KOPT-K1 (cell line): ENCODE measurements at regions not wholly inside any gene's neighbourhood (a gene's known extent, or its start where the extent isn't known, plus 50 kb on each side); places are given as distances from the start of the nearest gene placed in this dataset.
"Not testable (repeated sequence)": the region's sequence is repeated elsewhere in the genome, so short reads cannot be mapped to it uniquely, and the experiment has no call there.

Experiments
- H3K27ac ChIP-seq: fragments of 200-600 bp; sonication (generic); 2 replicates; pipeline ENCODE4 v1.5.1; 2016; ENCODE audit warnings: antibody characterized with exemption, mild to moderate bottlenecking, low read depth, low read length; ENCODE audit not compliant: poor library complexity, severe bottlenecking
- H3K36me3 ChIP-seq: fragments of 200-600 bp; sonication (generic); 2 replicates; pipeline ENCODE4 v1.5.1; 2017; ENCODE audit warnings: antibody characterized with exemption, mild to moderate bottlenecking, low read length, moderate library complexity; ENCODE audit not compliant: insufficient read depth
- H3K9me3 ChIP-seq: fragments of 200-600 bp; sonication (generic); 2 replicates; pipeline ENCODE4 v1.5.1; 2017; ENCODE audit warnings: antibody characterized with exemption, low read length, mild to moderate bottlenecking; ENCODE audit not compliant: insufficient read depth, poor library complexity, severe bottlenecking

GRCh38 chr13:104650431-104650830 lies 1584.2 kb upstream of the SLC10A2 start:
- H3K9me3 ChIP-seq, result no peaks in the 10 kb centered on the region
- no peaks in the 10 kb centered on the region for H3K36me3 ChIP-seq
- H3K27ac ChIP-seq, result no peak overlapping the region

GRCh38 chr13:104648291-104648690 lies 1582.1 kb upstream of the SLC10A2 start:
- Histone ChIP-seq H3K9me3 (no peaks in the 10 kb centered on the region), H3K36me3 (no peaks in the 10 kb centered on the region), H3K27ac (no peak overlapping the region)

GRCh38 chr13:104645786-104646185 lies 1579.6 kb upstream of the SLC10A2 start:
- Histone ChIP-seq H3K27ac (no peak overlapping the region), H3K36me3 (no peaks in the 10 kb centered on the region), H3K9me3 (no peaks in the 10 kb centered on the region)

- no peaks in the 10 kb centered on the region for H3K9me3 ChIP-seq
- no peak overlapping the region for H3K27ac ChIP-seq
- H3K36me3 ChIP-seq, result no peaks in the 10 kb centered on the region
Observed at GRCh38 chr13:104641309-104641708, 1575.1 kb upstream of the SLC10A2 start.

GRCh38 chr13:104635879-104636278 lies 1569.7 kb upstream of the SLC10A2 start:
- Histone ChIP-seq H3K36me3 (no peaks in the 10 kb centered on the region), H3K27ac (no peak overlapping the region), H3K9me3 (no peaks in the 10 kb centered on the region)

- Histone ChIP-seq H3K27ac (no peak overlapping the region), H3K36me3 (no peaks in the 10 kb centered on the region), H3K9me3 (no peaks in the 10 kb centered on the region)
Observed at GRCh38 chr13:104634016-104634415, 1567.8 kb upstream of the SLC10A2 start.

GRCh38 chr13:104632736-104633135 lies 1566.5 kb upstream of the SLC10A2 start:
- Histone ChIP-seq H3K36me3 (no peaks in the 10 kb centered on the region), H3K9me3 (no peaks in the 10 kb centered on the region), H3K27ac (no peak overlapping the region)

- Histone ChIP-seq H3K36me3 (no peaks in the 10 kb centered on the region), H3K9me3 (no peaks in the 10 kb centered on the region), H3K27ac (no peak overlapping the region)
Observed at GRCh38 chr13:104625201-104625600, 1559.0 kb upstream of the SLC10A2 start.

GRCh38 chr13:104616990-104617389 lies 1550.8 kb upstream of the SLC10A2 start:
- Histone ChIP-seq H3K27ac (no peak overlapping the region), H3K36me3 (no peaks in the 10 kb centered on the region), H3K9me3 (peaks cover 20% of the 10 kb centered on the region)

- Histone ChIP-seq H3K9me3 (peaks cover 20% of the 10 kb centered on the region), H3K36me3 (no peaks in the 10 kb centered on the region), H3K27ac (no peak overlapping the region)
Observed at GRCh38 chr13:104614361-104615145, 1548.3 kb upstream of the SLC10A2 start.

GRCh38 chr13:104608331-104608730 lies 1542.1 kb upstream of the SLC10A2 start:
- H3K9me3 ChIP-seq, result no peaks in the 10 kb centered on the region
- no peak overlapping the region for H3K27ac ChIP-seq
- no peaks in the 10 kb centered on the region for H3K36me3 ChIP-seq

GRCh38 chr13:104605435-104605834 lies 1539.2 kb upstream of the SLC10A2 start:
- not testable (repeated sequence) for H3K9me3 ChIP-seq, H3K36me3 ChIP-seq

GRCh38 chr13:104597546-104598180 lies 1531.4 kb upstream of the SLC10A2 start:
- H3K36me3 ChIP-seq, result no peaks in the 10 kb centered on the region
- no peak overlapping the region for H3K27ac ChIP-seq
- no peaks in the 10 kb centered on the region for H3K9me3 ChIP-seq

More at GRCh38 chr13:104605435-104605834, 1539.2 kb upstream of the SLC10A2 start:
- not testable (repeated sequence) for H3K27ac ChIP-seq

GRCh38 chr13:104595511-104595910 lies 1529.3 kb upstream of the SLC10A2 start:
- H3K9me3 ChIP-seq, result no peaks in the 10 kb centered on the region
- H3K36me3 ChIP-seq, result no peaks in the 10 kb centered on the region
- H3K27ac ChIP-seq, result no peak overlapping the region

GRCh38 chr13:104594806-104595205 lies 1528.6 kb upstream of the SLC10A2 start:
- Histone ChIP-seq H3K36me3 (no peaks in the 10 kb centered on the region), H3K9me3 (no peaks in the 10 kb centered on the region), H3K27ac (no peak overlapping the region)

- Histone ChIP-seq H3K36me3 (no peaks in the 10 kb centered on the region), H3K27ac (no peak overlapping the region), H3K9me3 (no peaks in the 10 kb centered on the region)
Observed at GRCh38 chr13:104593693-104594092, 1527.5 kb upstream of the SLC10A2 start.
